ENCODE measurements at regions not wholly inside any gene's neighbourhood (a gene's known extent, or its start where the extent isn't known, plus 50 kb on each side); places are given as distances from the start of the nearest gene placed in this dataset.

GRCh38 chr2:198356157-198356556, 551.8 kb downstream of the PLCL1 start:
- TF ChIP-seq EZH2 (IDR thresholded peaks at IDR 0.05), result no peak
- TF ChIP-seq POLR2AphosphoS5 (IDR thresholded peaks at IDR 0.05; ENCODE audit: borderline replicate concordance, low read depth, low read length), result no peak
- TF ChIP-seq FOXP2 (optimal IDR thresholded peaks at IDR 0.05; ENCODE audit: control extremely low read depth, extremely low read length, insufficient read depth), result no peak
